Thyroid gland (tissue), 4 donors: ENCODE measurements at regions not wholly inside any gene's neighbourhood (a gene's known extent, or its start where the extent isn't known, plus 50 kb on each side); places are given as distances from the start of the nearest gene placed in this dataset.

Experiments
- DNase-seq, 2 donors: peaks; one replicate each; pipeline ENCODE4 v3.0.0-alpha.2; 2019
- H3K27ac ChIP-seq, 3 donors: fragments of 200-600 bp; sonication (generic); 1 replicate in 2 of 3; 2 replicates in 1 of 3; pipeline ENCODE4 v1.5.1; 2016 to 2019; ENCODE audit warnings: mild to moderate bottlenecking in 1 of 3, moderate library complexity in 1 of 3
- H3K27me3 ChIP-seq: fragments of 200-600 bp; sonication (generic); one replicate; pipeline ENCODE4 v1.5.1; 2019
- H3K36me3 ChIP-seq, 2 donors: fragments of 200-600 bp; sonication (generic); one replicate each; pipeline ENCODE4 v1.5.1; 2016 to 2019
- H3K4me1 ChIP-seq, 2 donors: fragments of 200-600 bp; sonication (generic); one replicate each; pipeline ENCODE4 v1.5.1; 2017 to 2019
- H3K4me3 ChIP-seq, 3 donors: fragments of 200-600 bp; sonication (generic); replicated peaks in 1 of 3; 1 replicate in 2 of 3; 2 replicates in 1 of 3; pipeline ENCODE4 v1.5.1; 2016; ENCODE audit warnings: mild to moderate bottlenecking in 1 of 3
- H3K9me3 ChIP-seq: fragments of 200-600 bp; sonication (generic); one replicate; pipeline ENCODE4 v1.5.1; 2017
- CTCF ChIP-seq, 6 experiments: fragments of 200-600 bp in 3 of 6; fragments of 450-650 bp in 3 of 6; sonication (generic) in 3 of 6; IDR thresholded peaks; one replicate each; pipeline ENCODE4 v1.5.1; 2016 to 2019; ENCODE audit warnings: antibody characterized with exemption in 6 of 6, mild to moderate bottlenecking in 2 of 6, inconsistent platforms in 1 of 6, moderate library complexity in 1 of 6
- POLR2A ChIP-seq, 2 donors: fragments of 450-650 bp; IDR thresholded peaks; one replicate each; pipeline ENCODE4 v1.6.1; 2017; ENCODE audit warnings: antibody characterized with exemption in 2 of 2, mild to moderate bottlenecking in 2 of 2, moderate library complexity in 1 of 2
- WGBS, 2 donors: methylation state at CpG; one replicate each; pipeline ENCODE4 v1.1.5; 2017; 5-methylcytosine and 5-hydroxymethylcytosine counted together
- intact Hi-C: fragments of 100-400 bp; cut with DNase I; formaldehyde crosslinking; loops from one replicate; pipeline ENCODE4 v1.15.1; 2023

- no peak for DNase-seq
- 92 to 97% methylated on average over 2 of the region's 2 CpGs for WGBS, 2 donors
- H3K27me3 ChIP-seq: no peaks in the 10 kb centered on the region
- peaks cover 10 to 18% of the 10 kb centered on the region in 2 donors for H3K4me1 ChIP-seq
- TF ChIP-seq CTCF (IDR thresholded peaks at IDR 0.05): no peak
- TF ChIP-seq POLR2A (IDR thresholded peaks at IDR 0.05): no peak
- peak overlapping the region in 2 of 3 donors; percentile 18 to 65 for H3K27ac ChIP-seq
- intact Hi-C loops: no loop called here
- H3K36me3 ChIP-seq: no peaks in the 10 kb centered on the region
- H3K9me3 ChIP-seq: no peaks in the 10 kb centered on the region
- H3K4me3 ChIP-seq: no peak overlapping the region
Observed at GRCh38 chr4:185869427-185869826, 57.4 kb upstream of the SORBS2 start.

DNA sequence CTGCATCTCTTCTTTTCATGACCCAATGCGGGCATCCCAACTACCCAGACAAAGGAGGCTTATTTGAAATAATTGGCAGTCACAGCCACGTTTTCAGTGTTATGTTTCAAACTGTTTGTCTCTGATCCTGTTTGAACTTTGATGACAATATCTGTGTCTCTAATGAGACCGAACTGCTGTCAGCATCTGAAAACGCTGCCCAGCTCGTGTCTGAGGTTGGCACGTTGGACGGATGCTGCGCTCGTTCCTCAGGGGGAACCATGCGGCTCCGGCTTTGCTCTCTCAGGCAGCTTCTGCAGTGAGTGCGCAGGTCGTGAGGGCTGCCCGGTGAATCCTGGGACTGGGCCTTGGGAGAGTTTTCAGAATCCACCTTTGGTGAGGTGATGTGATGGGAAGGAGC is 58.4 kb upstream of the SORBS2 start:
- TF ChIP-seq POLR2A (IDR thresholded peaks at IDR 0.05) (no peak), CTCF (IDR thresholded peaks at IDR 0.05) (no peak)
- WGBS, 2 donors: 85 to 93% methylated on average over 14 of the region's 14 CpGs
- no peak for DNase-seq
- H3K27me3 ChIP-seq: no peaks in the 10 kb centered on the region
- no peaks in the 10 kb centered on the region for H3K36me3 ChIP-seq
- no peak overlapping the region for H3K4me3 ChIP-seq
- no peaks in the 10 kb centered on the region for H3K9me3 ChIP-seq
- intact Hi-C loops: no loop called here
- peaks cover 8 to 12% of the 10 kb centered on the region in 2 donors for H3K4me1 ChIP-seq
- no peak overlapping the region for H3K27ac ChIP-seq

DNA sequence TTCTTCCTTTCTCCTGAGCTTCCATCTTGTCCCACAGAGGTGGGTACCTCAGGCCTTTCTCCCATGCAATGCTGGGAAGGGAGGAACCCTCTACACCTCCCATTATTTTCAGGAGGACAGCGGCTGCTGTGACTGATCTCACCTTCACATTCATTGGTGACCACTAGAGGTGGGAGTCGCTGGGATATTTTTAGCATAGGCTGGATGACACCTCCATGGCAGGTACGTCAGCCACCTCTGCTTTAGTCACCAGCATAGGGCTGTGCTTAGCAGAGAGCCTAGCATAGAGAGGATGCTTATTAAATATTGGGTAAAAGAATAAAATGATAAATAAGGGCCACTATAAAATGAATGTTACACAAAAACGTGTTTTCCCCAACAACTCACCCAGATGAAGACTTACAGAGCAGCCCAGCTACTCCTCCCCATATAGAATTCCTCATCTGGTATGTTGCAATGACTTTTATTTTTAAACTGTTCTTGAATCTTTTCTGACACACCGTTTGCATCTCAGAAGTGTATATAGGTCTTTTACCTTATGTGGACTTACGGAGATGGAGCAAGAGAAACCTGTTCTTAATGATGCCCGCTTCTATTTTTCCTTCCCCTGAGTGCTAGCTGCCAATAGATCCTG is 60.9 kb upstream of the SORBS2 start:
- 89 to 95% methylated on average over 7 of the region's 7 CpGs for WGBS, 2 donors
- Histone ChIP-seq H3K36me3 (no peaks in the 10 kb centered on the region), H3K4me3 (no peak overlapping the region), H3K9me3 (no peaks in the 10 kb centered on the region), H3K27ac (no peak overlapping the region), H3K4me1 (peaks cover 0 to 3% of the 10 kb centered on the region in 2 donors), H3K27me3 (no peaks in the 10 kb centered on the region)
- TF ChIP-seq CTCF (IDR thresholded peaks at IDR 0.05) (no peak), POLR2A (IDR thresholded peaks at IDR 0.05) (no peak)
- no peak for DNase-seq
- intact Hi-C loops: no loop called here

DNA sequence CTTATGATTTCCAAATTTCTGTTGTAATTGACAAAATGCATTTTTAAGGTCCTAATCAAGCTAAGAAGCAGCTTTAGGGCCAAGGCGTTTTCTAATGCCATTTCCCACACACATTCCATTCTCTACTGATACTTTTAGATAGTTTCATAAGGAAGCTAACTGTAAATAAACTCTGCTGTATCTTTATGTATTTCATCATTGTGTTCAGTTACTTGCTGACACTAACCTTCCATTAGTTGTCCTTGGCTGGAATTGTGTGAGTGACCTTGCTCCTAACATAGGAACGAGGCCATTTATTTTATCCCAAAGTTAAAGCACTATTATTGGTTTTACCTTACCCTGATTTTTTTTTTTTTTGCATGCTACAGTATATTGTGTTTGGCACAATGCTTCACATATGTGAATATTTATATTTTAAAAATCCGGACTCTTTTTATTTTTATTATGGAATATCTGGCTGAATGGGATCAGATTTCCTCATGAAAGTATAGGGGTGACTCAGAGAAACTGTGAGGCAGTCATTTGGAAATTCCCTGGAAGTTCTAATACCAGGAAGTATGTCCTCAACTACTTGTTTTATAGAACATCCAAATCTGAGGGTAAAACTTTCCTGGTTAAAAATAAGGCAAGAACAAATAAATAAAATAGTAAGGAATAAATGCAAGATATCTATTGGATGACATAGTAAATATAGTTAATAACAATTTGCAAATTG is 62.7 kb upstream of the SORBS2 start:
- TF ChIP-seq CTCF (IDR thresholded peaks at IDR 0.05) (no peak), POLR2A (IDR thresholded peaks at IDR 0.05) (no peak)
- Histone ChIP-seq H3K4me3 (no peak overlapping the region), H3K27me3 (no peaks in the 10 kb centered on the region), H3K4me1 (no peaks in the 10 kb centered on the region), H3K36me3 (no peaks in the 10 kb centered on the region), H3K9me3 (no peaks in the 10 kb centered on the region), H3K27ac (no peak overlapping the region)
- intact Hi-C loops: no loop called here
- WGBS, 2 donors: 61 to 78% methylated on average over 3 of the region's 3 CpGs
- no peak for DNase-seq

DNA sequence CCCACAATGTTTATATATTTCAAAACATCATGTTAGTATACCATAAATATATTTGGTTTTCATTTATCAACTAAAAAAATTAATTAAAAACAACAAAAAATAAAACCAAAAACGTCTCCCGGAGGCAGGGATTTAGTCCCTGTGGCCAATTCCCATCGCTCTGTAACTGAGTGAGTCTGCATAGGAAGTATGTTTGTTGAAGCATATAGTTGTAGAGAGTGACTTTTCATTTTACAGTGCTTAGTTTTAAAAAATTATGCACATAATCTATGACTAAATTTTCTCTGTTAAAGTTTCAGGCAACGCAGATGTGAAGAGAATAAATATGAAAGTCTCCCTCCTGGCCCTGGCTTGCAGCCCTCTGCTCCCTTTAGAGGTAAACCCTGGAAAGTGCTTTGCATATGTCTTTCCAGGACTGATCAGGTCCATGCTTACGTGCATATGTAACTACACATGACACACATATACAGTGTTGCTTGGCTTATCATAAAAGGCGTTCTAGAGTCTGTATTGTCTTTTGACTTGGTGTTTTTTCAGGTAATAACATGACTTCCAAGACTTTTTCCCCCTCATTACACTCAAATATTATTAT is 63.4 kb upstream of the SORBS2 start:
- Histone ChIP-seq H3K36me3 (no peaks in the 10 kb centered on the region), H3K9me3 (no peaks in the 10 kb centered on the region), H3K27ac (no peak overlapping the region), H3K4me3 (no peak overlapping the region), H3K4me1 (no peaks in the 10 kb centered on the region), H3K27me3 (no peaks in the 10 kb centered on the region)
- DNase-seq: no peak
- TF ChIP-seq CTCF (IDR thresholded peaks at IDR 0.05) (no peak), POLR2A (IDR thresholded peaks at IDR 0.05) (no peak)
- intact Hi-C loops: no loop called here
- 85 to 94% methylated on average over 6 of the region's 6 CpGs for WGBS, 2 donors
